OCI-LY7 (cell line): ENCODE measurements at regions not wholly inside any gene's neighbourhood (a gene's known extent, or its start where the extent isn't known, plus 50 kb on each side); places are given as distances from the start of the nearest gene placed in this dataset.

Experiments
- BruUV-seq: library from RNA; stranded (reverse); fragments of 400-500 nt; replicated peaks from 2 replicates; lab custom pipeline; 2021; lab: Mats Ljungman, UMichigan
- CTCF ChIA-PET: fragments of 300-600 bp; sonication (Branson Sonifier 250); formaldehyde crosslinking; loops from one replicate; lab custom pipeline; 2022; ENCODE audit warnings: antibody characterized with exemption; ENCODE audit not compliant: unreplicated experiment; lab: Charles Lee
- POLR2A ChIA-PET: fragments of 300-600 bp; sonication (Branson Sonifier 250); formaldehyde crosslinking; loops from one replicate; lab custom pipeline; 2022; ENCODE audit warnings: antibody characterized with exemption; lab: Charles Lee
- DNase-seq: peaks from one replicate; pipeline ENCODE4 v3.0.0-alpha.2; 2015; ENCODE audit warnings: low spot score
- H2AFZ ChIP-seq: fragments of 200-600 bp; sonication (generic), shearing (Covaris generic); 2 replicates; pipeline ENCODE4 v1.6.1; 2014; ENCODE audit warnings: mild to moderate bottlenecking, antibody characterized with exemption, low read length, moderate library complexity
- H3K27ac ChIP-seq: fragments of 200-600 bp; sonication (generic); 2 replicates; pipeline ENCODE4 v1.5.1; 2014; ENCODE audit warnings: mixed run types, low read depth, mild to moderate bottlenecking, moderate library complexity, low read length, inconsistent platforms; ENCODE audit not compliant: poor library complexity, severe bottlenecking
- H3K36me3 ChIP-seq: fragments of 200-600 bp; sonication (generic); 2 replicates; pipeline ENCODE4 v1.6.1; 2014; ENCODE audit warnings: mild to moderate bottlenecking, antibody characterized with exemption, low read length, moderate library complexity, mixed read lengths; ENCODE audit not compliant: insufficient read depth
- H3K4me1 ChIP-seq: fragments of 200-600 bp; sonication (generic); 2 replicates; pipeline ENCODE4 v1.5.1; 2014; ENCODE audit warnings: mild to moderate bottlenecking, low read length; ENCODE audit not compliant: insufficient read depth, poor library complexity, severe bottlenecking
- H3K4me2 ChIP-seq: fragments of 200-600 bp; sonication (generic); 2 replicates; pipeline ENCODE4 v1.6.1; 2014; ENCODE audit warnings: mild to moderate bottlenecking, low read length
- H3K4me3 ChIP-seq: fragments of 200-600 bp; sonication (generic); 2 replicates; pipeline ENCODE4 v1.5.1; 2014; ENCODE audit warnings: mild to moderate bottlenecking, low read depth, low read length; ENCODE audit not compliant: poor library complexity, severe bottlenecking
- H3K79me2 ChIP-seq: fragments of 200-600 bp; sonication (generic); 2 replicates; pipeline ENCODE4 v1.6.1; 2016; ENCODE audit warnings: low read depth, mild to moderate bottlenecking, low read length, moderate library complexity, mixed read lengths; ENCODE audit not compliant: insufficient read depth
- H3K9me2 ChIP-seq: fragments of 200-600 bp; sonication (generic); 2 replicates; pipeline ENCODE4 v1.6.1; 2016; ENCODE audit warnings: mild to moderate bottlenecking, low read length, mixed read lengths; ENCODE audit not compliant: insufficient read depth
- H3K9me3 ChIP-seq: fragments of 200-600 bp; sonication (generic); 2 replicates; pipeline ENCODE4 v1.6.1; 2014; ENCODE audit warnings: mild to moderate bottlenecking, mixed run types, low read length, mixed read lengths
- H4K20me1 ChIP-seq: fragments of 200-600 bp; sonication (generic); 2 replicates; pipeline ENCODE4 v1.6.1; 2014; ENCODE audit warnings: mild to moderate bottlenecking, antibody characterized with exemption, low read length, moderate library complexity, mixed read lengths; ENCODE audit not compliant: insufficient read depth
- CTCF ChIP-seq: fragments of 200-600 bp; sonication (generic); conservative IDR thresholded peaks from 2 replicates; pipeline ENCODE4 v1.5.1; 2014; ENCODE audit warnings: mild to moderate bottlenecking, antibody characterized with exemption, low read length, moderate library complexity, mixed read lengths
- EZH2phosphoT487 ChIP-seq: fragments of 200-600 bp; sonication (generic); IDR thresholded peaks from 2 replicates; pipeline ENCODE4 v1.6.1; 2018; ENCODE audit warnings: low read depth, borderline replicate concordance, mild to moderate bottlenecking, mixed run types, antibody characterized with exemption, low read length, moderate library complexity, mixed read lengths
- intact Hi-C: fragments of 100-400 bp; cut with micrococcal nuclease; formaldehyde crosslinking; loops from one replicate; pipeline ENCODE4 v1.10.0; 2022; ENCODE audit not compliant: unreplicated experiment

DNA sequence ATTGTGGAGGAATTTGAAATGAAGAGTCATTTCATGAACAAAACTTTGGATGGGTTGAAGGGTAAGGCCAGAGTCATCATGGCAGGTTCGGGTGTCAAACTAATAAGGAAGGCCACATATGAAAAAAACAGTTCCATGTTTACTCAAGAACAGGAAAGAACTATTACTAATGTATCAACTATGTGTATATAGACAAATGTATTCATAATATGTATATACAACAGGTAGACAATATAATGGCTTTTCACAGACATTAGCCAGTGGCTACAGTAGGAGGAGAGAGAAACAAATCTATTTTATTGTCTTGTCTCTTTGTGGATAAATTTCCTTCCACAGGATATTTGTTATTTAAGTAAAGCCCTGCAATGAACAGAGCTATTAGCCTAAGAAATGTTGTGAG, 101.1 kb downstream of the CBLL2 start:
- no peaks in the 10 kb centered on the region for H3K36me3 ChIP-seq
- no peak overlapping the region for H3K4me2 ChIP-seq
- no peak for TF ChIP-seq CTCF
- ChIA-PET CTCF (no interaction called here), POLR2A (no interaction called here)
- no peak overlapping the region for H2AFZ ChIP-seq
- DNase-seq = no peak
- no peaks in the 10 kb centered on the region for H3K79me2 ChIP-seq
- intact Hi-C loops = no loop called here
- no peak overlapping the region for H3K27ac ChIP-seq
- no peaks in the 10 kb centered on the region for H3K9me3 ChIP-seq
- no peaks in the 10 kb centered on the region for H3K4me1 ChIP-seq
- H3K4me3 ChIP-seq = no peak overlapping the region
- no peaks in the 10 kb centered on the region for H3K9me2 ChIP-seq
- BruUV-seq = no TSS peak
- no peaks in the 10 kb centered on the region for H4K20me1 ChIP-seq

- TF ChIP-seq CTCF = no peak
- TF ChIP-seq EZH2phosphoT487 = no peak
- no TSS peak for BruUV-seq
- no peaks in the 10 kb centered on the region for H3K9me2 ChIP-seq
- H2AFZ ChIP-seq = no peak overlapping the region
- intact Hi-C loops = no loop called here
- H3K27ac ChIP-seq = no peak overlapping the region
- H4K20me1 ChIP-seq = no peaks in the 10 kb centered on the region
- DNase-seq = no peak
- H3K36me3 ChIP-seq = no peaks in the 10 kb centered on the region
- CTCF ChIA-PET = no interaction called here
- H3K4me2 ChIP-seq = no peak overlapping the region
- H3K4me1 ChIP-seq = no peaks in the 10 kb centered on the region
- H3K4me3 ChIP-seq = no peak overlapping the region
- no peaks in the 10 kb centered on the region for H3K9me3 ChIP-seq
- no peaks in the 10 kb centered on the region for H3K79me2 ChIP-seq
- POLR2A ChIA-PET = no interaction called here
Observed at GRCh38 chrX:22376369-22376768, 103.7 kb downstream of the CBLL2 start.

GRCh38 chrX:22378296-22378695, 105.6 kb downstream of the CBLL2 start:
- H3K4me3 ChIP-seq = no peak overlapping the region
- DNase-seq = no peak
- H3K79me2 ChIP-seq = no peaks in the 10 kb centered on the region
- intact Hi-C loops = no loop called here
- no peaks in the 10 kb centered on the region for H3K9me2 ChIP-seq
- TF ChIP-seq CTCF (no peak), EZH2phosphoT487 (no peak)
- no peaks in the 10 kb centered on the region for H3K4me1 ChIP-seq
- no peaks in the 10 kb centered on the region for H3K36me3 ChIP-seq
- no peaks in the 10 kb centered on the region for H3K9me3 ChIP-seq
- H3K4me2 ChIP-seq = no peak overlapping the region
- BruUV-seq = no TSS peak
- ChIA-PET POLR2A (no interaction called here), CTCF (no interaction called here)
- no peak overlapping the region for H2AFZ ChIP-seq
- H3K27ac ChIP-seq = no peak overlapping the region
- H4K20me1 ChIP-seq = no peaks in the 10 kb centered on the region
